Pancreas (tissue), 10 donors: ENCODE measurements at regions not wholly inside any gene's neighbourhood (a gene's known extent, or its start where the extent isn't known, plus 50 kb on each side); places are given as distances from the start of the nearest gene placed in this dataset.

ENCODE experiments used
- ATAC-seq, 4 donors: fragments of 200-7000 bp; cut with Tn5 transposase; one replicate each; pipeline versions ENCODE4 v1.8.0 to v1.9.1; 2020; ENCODE audit warnings: mild to moderate bottlenecking in 4 of 4, moderate library complexity in 4 of 4
- DNase-seq, 6 donors: peaks; one replicate each; pipeline ENCODE4 v3.0.0-alpha.2; 2020
- FAIRE-seq: peaks from 2 replicates; lab custom pipeline; 2012; peaks lifted over from hg19 to GRCh38; lab: Jason Lieb, UNC
- H3K27ac ChIP-seq, 4 donors: fragments of 200-600 bp; sonication (generic); 1 replicate in 3 of 4; 2 replicates in 1 of 4; pipeline versions ENCODE4 v1.5.0 to v1.8.0; 2020
- H3K27me3 ChIP-seq, 4 donors: fragments of 200-600 bp; one replicate each; pipeline ENCODE4 v1.8.0; 2021
- H3K36me3 ChIP-seq, 3 donors: fragments of 200-600 bp; sonication (generic) in 1 of 3; one replicate each; pipeline versions ENCODE4 v1.5.0 to v1.8.0; 2020 to 2021
- H3K4me1 ChIP-seq, 3 donors: fragments of 200-600 bp; one replicate each; pipeline ENCODE4 v1.8.0; 2021
- H3K4me3 ChIP-seq, 4 donors: fragments of 200-600 bp; sonication (generic) in 2 of 4; one replicate each; pipeline versions ENCODE4 v1.5.0 to v1.8.0; 2020 to 2021
- H3K9me3 ChIP-seq, 4 donors: fragments of 200-600 bp; one replicate each; pipeline ENCODE4 v1.8.0; 2021
- CTCF ChIP-seq, 4 donors: fragments of 200-600 bp; sonication (generic) in 3 of 4; IDR thresholded peaks; one replicate each; pipeline versions ENCODE4 v1.5.0 to v1.8.0; 2021; ENCODE audit warnings: antibody characterized with exemption in 4 of 4
- WGBS, 2 donors: extraction: QIAGEN DNeasy Blood & Tissue Kit; methylation state at CpG; one replicate each; pipeline ENCODE4 v1.1.7; 2013; 5-methylcytosine and 5-hydroxymethylcytosine counted together
- intact Hi-C, 3 donors: fragments of 100-400 bp; cut with DNase I; formaldehyde crosslinking; loops; one replicate each; pipeline versions ENCODE4 v1.11.1 to v1.14.2; 2022
- donor health status: healthy with polysubstance abuse.
- donor health status: DM: no; HTN: no; CAD: no; lungs with moderate emphysema.
- donor health status: DM: no; HTN: no; CAD: no.
- donor health status: control.
- donor health status: control.
- donor health status: Bipolar disorder and iron deficiency.
- donor health status: DM: yes; HTN: yes; CAD: no.
- donor health status: DM: no; HTN: no; CAD: no.
- donor health status: DM: no; HTN: no; CAD: no.
- donor health status: DM: yes; HTN: yes; CAD: no.

DNA sequence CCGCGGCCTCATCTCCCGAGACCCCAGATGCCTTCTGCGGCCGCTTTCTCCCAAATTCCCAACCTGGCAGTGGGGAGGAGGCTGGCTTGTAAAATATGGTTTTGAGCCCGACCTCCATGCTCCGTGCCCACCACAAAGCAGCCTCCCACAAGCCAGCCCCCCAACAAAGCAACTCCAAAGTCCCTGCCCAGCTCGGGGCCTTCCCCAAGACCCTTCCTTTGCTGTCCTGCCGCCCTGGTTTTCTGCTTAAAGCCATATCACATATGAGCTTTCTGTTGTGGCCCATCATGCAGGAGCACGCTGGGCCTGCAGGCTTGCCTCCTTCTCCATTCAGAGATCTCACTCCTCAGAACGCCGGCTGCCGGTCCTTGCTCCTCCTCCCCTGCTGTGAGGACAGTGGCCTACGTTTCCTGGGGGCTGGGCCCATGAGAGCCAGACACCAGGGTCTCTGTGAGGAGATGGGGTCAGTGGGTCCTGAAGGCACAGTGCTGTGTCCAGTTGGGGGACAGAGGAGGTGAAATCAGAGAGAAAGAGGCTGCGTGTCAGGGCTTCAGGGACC, 680.0 kb downstream of the BRD1 start:
- no peak overlapping the region for H3K4me3 ChIP-seq
- H3K27ac ChIP-seq, result no peak overlapping the region
- ATAC-seq (no peak), DNase-seq (no peak), FAIRE-seq (no peak)
- no peaks in the 10 kb centered on the region for H3K9me3 ChIP-seq
- no peaks in the 10 kb centered on the region for H3K27me3 ChIP-seq
- no peak for TF ChIP-seq CTCF (IDR thresholded peaks at IDR 0.05)
- H3K36me3 ChIP-seq, result no peaks in the 10 kb centered on the region
- WGBS, 2 donors, result 70 to 78% methylated on average over 15 of the region's 15 CpGs
- intact Hi-C loops, result no loop called here
- no peaks in the 10 kb centered on the region for H3K4me1 ChIP-seq

- Histone ChIP-seq H3K27ac (no peak overlapping the region), H3K36me3 (no peaks in the 10 kb centered on the region), H3K4me1 (no peaks in the 10 kb centered on the region), H3K27me3 (no peaks in the 10 kb centered on the region), H3K9me3 (no peaks in the 10 kb centered on the region), H3K4me3 (no peak overlapping the region)
- 55 to 63% methylated on average over 11 of the region's 11 CpGs for WGBS, 2 donors
- DNase-seq, result no peak
- no peak for TF ChIP-seq CTCF (IDR thresholded peaks at IDR 0.05)
- no peak for ATAC-seq
- intact Hi-C loops, result no loop called here
- no peak for FAIRE-seq
Observed at GRCh38 chr22:49147171-49147570, 680.5 kb downstream of the BRD1 start.

DNA sequence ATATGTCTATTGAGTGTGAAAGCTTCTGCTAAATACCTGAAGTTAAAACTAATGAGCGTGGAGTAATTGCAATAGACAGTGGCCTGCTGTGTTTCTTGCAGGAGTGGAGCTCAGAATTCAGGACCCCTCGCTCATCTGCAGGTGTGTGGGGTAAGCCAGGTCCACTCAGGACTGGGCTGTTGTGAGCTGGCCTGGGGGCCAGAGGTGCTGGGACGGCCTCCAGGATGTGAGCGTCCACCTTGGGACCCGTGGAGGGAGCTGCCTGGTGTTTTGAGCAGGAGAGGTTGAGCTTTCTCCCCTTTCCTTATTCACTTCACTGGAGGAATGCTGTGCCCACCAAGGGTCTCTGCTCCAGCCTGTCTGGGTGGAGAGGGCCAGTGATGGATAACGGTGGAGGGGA, 681.2 kb downstream of the BRD1 start:
- FAIRE-seq (no peak), ATAC-seq (no peak), DNase-seq (no peak)
- intact Hi-C loops, result no loop called here
- WGBS, 2 donors, result 74% methylated on average over 6 of the region's 6 CpGs
- no peaks in the 10 kb centered on the region for H3K27me3 ChIP-seq
- TF ChIP-seq CTCF (IDR thresholded peaks at IDR 0.05), result no peak
- H3K4me1 ChIP-seq, result no peaks in the 10 kb centered on the region
- no peak overlapping the region for H3K27ac ChIP-seq
- H3K4me3 ChIP-seq, result no peak overlapping the region
- H3K9me3 ChIP-seq, result no peaks in the 10 kb centered on the region
- no peaks in the 10 kb centered on the region for H3K36me3 ChIP-seq

DNA sequence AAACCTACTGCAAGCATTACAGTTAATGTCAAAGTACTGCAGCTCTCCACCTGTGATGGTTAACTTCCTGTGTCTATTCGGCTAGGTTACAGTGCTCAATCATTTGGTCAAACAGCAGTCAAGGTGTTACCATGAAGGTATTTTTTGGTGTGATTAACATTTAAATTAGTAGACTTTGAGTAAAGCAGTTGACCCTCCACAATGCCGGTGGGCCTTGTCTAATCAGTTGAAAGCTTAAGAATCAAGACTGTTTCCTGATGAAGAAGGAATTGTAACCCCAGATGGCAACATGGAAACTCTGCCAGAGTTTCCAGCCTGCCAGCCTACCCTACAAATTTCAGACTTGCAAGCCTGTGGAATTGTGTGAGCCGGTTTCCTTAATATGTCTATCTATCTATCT, 683.9 kb downstream of the BRD1 start:
- Histone ChIP-seq H3K4me3 (no peak overlapping the region), H3K27ac (no peak overlapping the region), H3K36me3 (no peaks in the 10 kb centered on the region), H3K27me3 (no peaks in the 10 kb centered on the region), H3K4me1 (no peaks in the 10 kb centered on the region), H3K9me3 (no peaks in the 10 kb centered on the region)
- ATAC-seq, result no peak
- no peak for FAIRE-seq
- intact Hi-C loops, result no loop called here
- WGBS, 2 donors, result 82 to 88% methylated on average over 3 of the region's 3 CpGs
- no peak for DNase-seq
- no peak for TF ChIP-seq CTCF (IDR thresholded peaks at IDR 0.05)

GRCh38 chr22:49142891-49143290, 684.8 kb downstream of the BRD1 start:
- H3K27ac ChIP-seq, result no peak overlapping the region
- no peaks in the 10 kb centered on the region for H3K27me3 ChIP-seq
- no peak overlapping the region for H3K4me3 ChIP-seq
- no peaks in the 10 kb centered on the region for H3K4me1 ChIP-seq
- FAIRE-seq (no peak), ATAC-seq (no peak), DNase-seq (no peak)
- intact Hi-C loops, result no loop called here
- no peaks in the 10 kb centered on the region for H3K36me3 ChIP-seq
- no peak for TF ChIP-seq CTCF (IDR thresholded peaks at IDR 0.05)
- H3K9me3 ChIP-seq, result no peaks in the 10 kb centered on the region
- 75 to 90% methylated on average over 9 of the region's 9 CpGs for WGBS, 2 donors
